Stimulated activated CD4-positive, alpha-beta T cell treated with anti-CD3 and anti-CD28 coated beads, TNF-alpha, amount 100 ng/mL, for 48 hours (primary cell): ENCODE measurements at regions not wholly inside any gene's neighbourhood (a gene's known extent, or its start where the extent isn't known, plus 50 kb on each side); places are given as distances from the start of the nearest gene placed in this dataset.

Experiments
- DNase-seq, 3 donors: peaks; one replicate each; pipeline ENCODE4 v3.0.0-alpha.2; 2020; ENCODE audit warnings: low read depth in 3 of 3

GRCh38 chr21:40901691-40902090, 54.7 kb upstream of the DSCAM start:
- no peak for DNase-seq

GRCh38 chr21:40902299-40902698, 55.3 kb upstream of the DSCAM start:
- DNase-seq = no peak

- DNase-seq = no peak
Observed at GRCh38 chr21:40902993-40903392, 56.0 kb upstream of the DSCAM start.

- DNase-seq = no peak
Observed at GRCh38 chr21:40905251-40905650, 58.3 kb upstream of the DSCAM start.

- DNase-seq = no peak
Observed at GRCh38 chr21:40912375-40912774, 65.4 kb upstream of the DSCAM start.

- DNase-seq = no peak
Observed at GRCh38 chr21:40915114-40915513, 68.2 kb upstream of the DSCAM start.

GRCh38 chr21:40923407-40923806, 76.4 kb upstream of the DSCAM start:
- DNase-seq = no peak

- DNase-seq = no peak
Observed at GRCh38 chr21:40923901-40924300, 76.9 kb upstream of the DSCAM start.

GRCh38 chr21:40924641-40925040, 77.7 kb upstream of the DSCAM start:
- DNase-seq = no peak

GRCh38 chr21:40926238-40926637, 79.3 kb upstream of the DSCAM start:
- no peak for DNase-seq

- DNase-seq = no peak
Observed at GRCh38 chr21:40929833-40930232, 82.9 kb upstream of the DSCAM start.

GRCh38 chr21:40931197-40931596, 84.2 kb upstream of the DSCAM start:
- DNase-seq = no peak

- no peak for DNase-seq
Observed at GRCh38 chr21:40936178-40936577, 89.2 kb upstream of the DSCAM start.

GRCh38 chr21:40936771-40937261, 89.9 kb upstream of the DSCAM start:
- DNase-seq = no peak

GRCh38 chr21:40938078-40938477, 91.1 kb upstream of the DSCAM start:
- no peak for DNase-seq

GRCh38 chr21:40938611-40939010, 91.7 kb upstream of the DSCAM start:
- no peak for DNase-seq

GRCh38 chr21:40947713-40948112, 100.8 kb upstream of the DSCAM start:
- DNase-seq = no peak

- DNase-seq = no peak
Observed at GRCh38 chr21:40950970-40951369, 104.0 kb upstream of the DSCAM start.

- no peak for DNase-seq
Observed at GRCh38 chr21:40952551-40953323, 105.8 kb upstream of the DSCAM start.

- no peak for DNase-seq
Observed at GRCh38 chr21:40964691-40965090, 117.7 kb upstream of the DSCAM start.

- DNase-seq = no peak
Observed at GRCh38 chr21:40967771-40968170, 120.8 kb upstream of the DSCAM start.

GRCh38 chr21:40972151-40972550, 125.2 kb upstream of the DSCAM start:
- DNase-seq = no peak

GRCh38 chr21:40976198-40977109, 129.5 kb upstream of the DSCAM start:
- DNase-seq = no peak
